ENCODE measurements at regions not wholly inside any gene's neighbourhood (a gene's known extent, or its start where the extent isn't known, plus 50 kb on each side); places are given as distances from the start of the nearest gene placed in this dataset.
"Not testable (repeated sequence)": the region's sequence is repeated elsewhere in the genome, so short reads cannot be mapped to it uniquely, and the experiment has no call there.

GRCh38 chrX:122914256-122914655, 269.8 kb upstream of the GRIA3 start:
- FAIRE-seq: no peak
- no peak for TF ChIP-seq PAX5 (IDR thresholded peaks at IDR 0.05; ENCODE audit: insufficient read depth, low read length, severe bottlenecking)
- no peak for TF ChIP-seq POLR2A (IDR thresholded peaks at IDR 0.05; ENCODE audit: low read depth, low read length)
- no peak for DNase-seq (ENCODE audit: insufficient read length, low spot score)

GRCh38 chrX:122934131-122934530, 249.9 kb upstream of the GRIA3 start:
- TF ChIP-seq TAF1 (IDR thresholded peaks at IDR 0.05; ENCODE audit: low read depth, low read length): no peak
- TF ChIP-seq POU2F2 (IDR thresholded peaks at IDR 0.05; ENCODE audit: low read depth, low read length): no peak
- no peak for TF ChIP-seq PAX5 (IDR thresholded peaks at IDR 0.05; ENCODE audit: insufficient read depth, low read length, severe bottlenecking)
- TF ChIP-seq POLR2A (IDR thresholded peaks at IDR 0.05; ENCODE audit: low read depth, low read length): no peak
- TF ChIP-seq POLR2AphosphoS5 (IDR thresholded peaks at IDR 0.05; ENCODE audit: low read depth, low read length): no peak
- TF ChIP-seq SPI1 (IDR thresholded peaks at IDR 0.05; ENCODE audit: low read depth, low read length): no peak
- FAIRE-seq (no peak), DNase-seq (ENCODE audit: insufficient read length, low spot score) (no peak)

GRCh38 chrX:122940199-122940598, 243.9 kb upstream of the GRIA3 start:
- FAIRE-seq (no peak), DNase-seq (ENCODE audit: insufficient read length, low spot score) (no peak)
- TF ChIP-seq POLR2AphosphoS5 (IDR thresholded peaks at IDR 0.05; ENCODE audit: low read depth, low read length) (no peak), POLR2A (IDR thresholded peaks at IDR 0.05; ENCODE audit: low read depth, low read length) (no peak), TAF1 (IDR thresholded peaks at IDR 0.05; ENCODE audit: low read depth, low read length) (no peak), SPI1 (IDR thresholded peaks at IDR 0.05; ENCODE audit: low read depth, low read length) (no peak), PAX5 (IDR thresholded peaks at IDR 0.05; ENCODE audit: insufficient read depth, low read length, severe bottlenecking) (no peak), POU2F2 (IDR thresholded peaks at IDR 0.05; ENCODE audit: low read depth, low read length) (no peak)

- FAIRE-seq: no peak
- TF ChIP-seq SPI1 (IDR thresholded peaks at IDR 0.05; ENCODE audit: low read depth, low read length) (no peak), TAF1 (IDR thresholded peaks at IDR 0.05; ENCODE audit: low read depth, low read length) (no peak), POLR2A (IDR thresholded peaks at IDR 0.05; ENCODE audit: low read depth, low read length) (no peak), POLR2AphosphoS5 (IDR thresholded peaks at IDR 0.05; ENCODE audit: low read depth, low read length) (no peak), PAX5 (IDR thresholded peaks at IDR 0.05; ENCODE audit: insufficient read depth, low read length, severe bottlenecking) (no peak), POU2F2 (IDR thresholded peaks at IDR 0.05; ENCODE audit: low read depth, low read length) (no peak)
- no peak for DNase-seq (ENCODE audit: insufficient read length, low spot score)
Measured at GRCh38 chrX:122941806-122942205, 242.3 kb upstream of the GRIA3 start.

- FAIRE-seq: no peak
Measured at GRCh38 chrX:122943918-122944317, 240.2 kb upstream of the GRIA3 start.

GRCh38 chrX:122945328-122945727, 238.8 kb upstream of the GRIA3 start:
- TF ChIP-seq POU2F2 (IDR thresholded peaks at IDR 0.05; ENCODE audit: low read depth, low read length): no peak
- DNase-seq (ENCODE audit: insufficient read length, low spot score) (no peak), FAIRE-seq (no peak)

More at GRCh38 chrX:122943918-122944317, 240.2 kb upstream of the GRIA3 start:
- no peak for TF ChIP-seq SPI1 (IDR thresholded peaks at IDR 0.05; ENCODE audit: low read depth, low read length)
- no peak for TF ChIP-seq PAX5 (IDR thresholded peaks at IDR 0.05; ENCODE audit: insufficient read depth, low read length, severe bottlenecking)
- no peak for TF ChIP-seq TAF1 (IDR thresholded peaks at IDR 0.05; ENCODE audit: low read depth, low read length)
- TF ChIP-seq POLR2A (IDR thresholded peaks at IDR 0.05; ENCODE audit: low read depth, low read length): no peak
- no peak for TF ChIP-seq POLR2AphosphoS5 (IDR thresholded peaks at IDR 0.05; ENCODE audit: low read depth, low read length)
- DNase-seq (ENCODE audit: insufficient read length, low spot score): no peak

GRCh38 chrX:122972604-122973003, 211.5 kb upstream of the GRIA3 start:
- TF ChIP-seq PAX5 (IDR thresholded peaks at IDR 0.05; ENCODE audit: insufficient read depth, low read length, severe bottlenecking) (no peak), POLR2AphosphoS5 (IDR thresholded peaks at IDR 0.05; ENCODE audit: low read depth, low read length) (no peak), SPI1 (IDR thresholded peaks at IDR 0.05; ENCODE audit: low read depth, low read length) (no peak), POLR2A (IDR thresholded peaks at IDR 0.05; ENCODE audit: low read depth, low read length) (no peak), POU2F2 (IDR thresholded peaks at IDR 0.05; ENCODE audit: low read depth, low read length) (no peak), TAF1 (IDR thresholded peaks at IDR 0.05; ENCODE audit: low read depth, low read length) (no peak)
- DNase-seq (ENCODE audit: insufficient read length, low spot score) (no peak), FAIRE-seq (no peak)

GRCh38 chrX:122982521-122982920, 201.6 kb upstream of the GRIA3 start:
- TF ChIP-seq TAF1 (IDR thresholded peaks at IDR 0.05; ENCODE audit: low read depth, low read length): no peak
- no peak for TF ChIP-seq POLR2A (IDR thresholded peaks at IDR 0.05; ENCODE audit: low read depth, low read length)
- no peak for TF ChIP-seq PAX5 (IDR thresholded peaks at IDR 0.05; ENCODE audit: insufficient read depth, low read length, severe bottlenecking)
- TF ChIP-seq SPI1 (IDR thresholded peaks at IDR 0.05; ENCODE audit: low read depth, low read length): no peak
- no peak for TF ChIP-seq POLR2AphosphoS5 (IDR thresholded peaks at IDR 0.05; ENCODE audit: low read depth, low read length)
- no peak for TF ChIP-seq POU2F2 (IDR thresholded peaks at IDR 0.05; ENCODE audit: low read depth, low read length)
- DNase-seq (ENCODE audit: insufficient read length, low spot score) (no peak), FAIRE-seq (no peak)

GRCh38 chrX:123002844-123003243, 181.2 kb upstream of the GRIA3 start:
- DNase-seq (ENCODE audit: insufficient read length, low spot score); FAIRE-seq: not testable (repeated sequence)

- no peak for DNase-seq (ENCODE audit: insufficient read length, low spot score)
- TF ChIP-seq SPI1 (IDR thresholded peaks at IDR 0.05; ENCODE audit: low read depth, low read length) (no peak), POU2F2 (IDR thresholded peaks at IDR 0.05; ENCODE audit: low read depth, low read length) (no peak), POLR2A (IDR thresholded peaks at IDR 0.05; ENCODE audit: low read depth, low read length) (no peak), PAX5 (IDR thresholded peaks at IDR 0.05; ENCODE audit: insufficient read depth, low read length, severe bottlenecking) (no peak), POLR2AphosphoS5 (IDR thresholded peaks at IDR 0.05; ENCODE audit: low read depth, low read length) (no peak), TAF1 (IDR thresholded peaks at IDR 0.05; ENCODE audit: low read depth, low read length) (no peak)
- no peak for FAIRE-seq
Measured at GRCh38 chrX:123013141-123013540, 170.9 kb upstream of the GRIA3 start.

GRCh38 chrX:123036401-123036800, 147.7 kb upstream of the GRIA3 start:
- no peak for FAIRE-seq
- TF ChIP-seq POLR2AphosphoS5 (IDR thresholded peaks at IDR 0.05; ENCODE audit: low read depth, low read length): no peak
- no peak for TF ChIP-seq POU2F2 (IDR thresholded peaks at IDR 0.05; ENCODE audit: low read depth, low read length)
- TF ChIP-seq POLR2A (IDR thresholded peaks at IDR 0.05; ENCODE audit: low read depth, low read length): no peak
- TF ChIP-seq SPI1 (IDR thresholded peaks at IDR 0.05; ENCODE audit: low read depth, low read length): no peak
- no peak for TF ChIP-seq TAF1 (IDR thresholded peaks at IDR 0.05; ENCODE audit: low read depth, low read length)
- TF ChIP-seq PAX5 (IDR thresholded peaks at IDR 0.05; ENCODE audit: insufficient read depth, low read length, severe bottlenecking): no peak
- DNase-seq (ENCODE audit: insufficient read length, low spot score): no peak
